ENCODE measurements at regions not wholly inside any gene's neighbourhood (a gene's known extent, or its start where the extent isn't known, plus 50 kb on each side); places are given as distances from the start of the nearest gene placed in this dataset.

- Histone ChIP-seq H2AFZ (ENCODE audit: low read depth, low read length) (no peak overlapping the region), H3F3A (ENCODE audit: insufficient read depth, low read length, poor library complexity, severe bottlenecking) (no peaks in the 10 kb centered on the region), H3K4me3 (ENCODE audit: low read length) (no peak overlapping the region), H3K9me3 (ENCODE audit: low read length) (no peaks in the 10 kb centered on the region), H3K9me2 (ENCODE audit: insufficient read depth, low read length) (no peaks in the 10 kb centered on the region), H4K20me1 (ENCODE audit: insufficient read depth) (no peaks in the 10 kb centered on the region), H3K27ac (ENCODE audit: low read length) (no peak overlapping the region), H3K79me2 (replicated peaks; ENCODE audit: insufficient read depth, low read length) (no peaks in the 10 kb centered on the region), H3K27me3 (ENCODE audit: insufficient read depth, low read depth, low read length) (no peaks in the 10 kb centered on the region), H3K36me3 (ENCODE audit: insufficient read depth, low read length) (no peaks in the 10 kb centered on the region), H3K4me2 (ENCODE audit: low read length) (no peak overlapping the region), H3K9ac (ENCODE audit: low read length) (no peak overlapping the region)
- TF ChIP-seq EZH2 (IDR thresholded peaks at IDR 0.05; ENCODE audit: borderline replicate concordance, insufficient read depth, low read length, poor library complexity, severe bottlenecking): no peak
- no peak for TF ChIP-seq EP300 (conservative IDR thresholded peaks at IDR 0.05; ENCODE audit: poor library complexity, severe bottlenecking)
- no peak for TF ChIP-seq RAD21 (conservative IDR thresholded peaks at IDR 0.05)
- no peak for TF ChIP-seq CTCF (IDR thresholded peaks at IDR 0.05; ENCODE audit: poor library complexity, severe bottlenecking)
- no peak for TF ChIP-seq POLR2AphosphoS5 (IDR thresholded peaks at IDR 0.05)
- TF ChIP-seq TAF1 (IDR thresholded peaks at IDR 0.05; ENCODE audit: low read depth): no peak
- TF ChIP-seq REST (IDR thresholded peaks at IDR 0.05; ENCODE audit: borderline replicate concordance): no peak
- TF ChIP-seq SMC3 (conservative IDR thresholded peaks at IDR 0.05; ENCODE audit: poor library complexity): no peak
- no peak for TF ChIP-seq MXI1 (conservative IDR thresholded peaks at IDR 0.05; ENCODE audit: poor library complexity, severe bottlenecking)
Observed at GRCh38 chr13:71090990-71091389, 776.0 kb downstream of the DACH1 start.

- Histone ChIP-seq H3K79me2 (replicated peaks; ENCODE audit: insufficient read depth, low read length) (no peaks in the 10 kb centered on the region), H4K20me1 (ENCODE audit: insufficient read depth) (no peaks in the 10 kb centered on the region), H3K9me3 (ENCODE audit: low read length) (no peaks in the 10 kb centered on the region), H3K9me2 (ENCODE audit: insufficient read depth, low read length) (no peaks in the 10 kb centered on the region), H3K4me3 (ENCODE audit: low read length) (no peak overlapping the region), H3K27me3 (ENCODE audit: insufficient read depth, low read depth, low read length) (no peaks in the 10 kb centered on the region), H3K4me2 (ENCODE audit: low read length) (no peak overlapping the region), H2AFZ (ENCODE audit: low read depth, low read length) (no peak overlapping the region), H3K36me3 (ENCODE audit: insufficient read depth, low read length) (no peaks in the 10 kb centered on the region), H3K9ac (ENCODE audit: low read length) (no peak overlapping the region), H3K27ac (ENCODE audit: low read length) (no peak overlapping the region), H3F3A (ENCODE audit: insufficient read depth, low read length, poor library complexity, severe bottlenecking) (no peaks in the 10 kb centered on the region)
- no peak for TF ChIP-seq RAD21 (conservative IDR thresholded peaks at IDR 0.05)
- TF ChIP-seq MXI1 (conservative IDR thresholded peaks at IDR 0.05; ENCODE audit: poor library complexity, severe bottlenecking): no peak
- TF ChIP-seq TAF1 (IDR thresholded peaks at IDR 0.05; ENCODE audit: low read depth): no peak
- TF ChIP-seq POLR2AphosphoS5 (IDR thresholded peaks at IDR 0.05): no peak
- no peak for TF ChIP-seq REST (IDR thresholded peaks at IDR 0.05; ENCODE audit: borderline replicate concordance)
- no peak for TF ChIP-seq CTCF (IDR thresholded peaks at IDR 0.05; ENCODE audit: poor library complexity, severe bottlenecking)
- TF ChIP-seq SMC3 (conservative IDR thresholded peaks at IDR 0.05; ENCODE audit: poor library complexity): no peak
- no peak for TF ChIP-seq EZH2 (IDR thresholded peaks at IDR 0.05; ENCODE audit: borderline replicate concordance, insufficient read depth, low read length, poor library complexity, severe bottlenecking)
- TF ChIP-seq EP300 (conservative IDR thresholded peaks at IDR 0.05; ENCODE audit: poor library complexity, severe bottlenecking): no peak
Observed at GRCh38 chr13:71089056-71089455, 777.9 kb downstream of the DACH1 start.

All from neural cell (in vitro differentiated cells).